Suppressor macrophage treated with lipopolysaccharide for 1 hour (primary cell): ENCODE measurements at regions not wholly inside any gene's neighbourhood (a gene's known extent, or its start where the extent isn't known, plus 50 kb on each side); places are given as distances from the start of the nearest gene placed in this dataset.

Experiments used
- DNase-seq, 3 donors: peaks; one replicate each; pipeline ENCODE4 v3.0.0-alpha.2; 2020 to 2022

- DNase-seq = no peak
Observed at GRCh38 chr18:70489571-70489970, 200.7 kb downstream of the SOCS6 start.

DNA sequence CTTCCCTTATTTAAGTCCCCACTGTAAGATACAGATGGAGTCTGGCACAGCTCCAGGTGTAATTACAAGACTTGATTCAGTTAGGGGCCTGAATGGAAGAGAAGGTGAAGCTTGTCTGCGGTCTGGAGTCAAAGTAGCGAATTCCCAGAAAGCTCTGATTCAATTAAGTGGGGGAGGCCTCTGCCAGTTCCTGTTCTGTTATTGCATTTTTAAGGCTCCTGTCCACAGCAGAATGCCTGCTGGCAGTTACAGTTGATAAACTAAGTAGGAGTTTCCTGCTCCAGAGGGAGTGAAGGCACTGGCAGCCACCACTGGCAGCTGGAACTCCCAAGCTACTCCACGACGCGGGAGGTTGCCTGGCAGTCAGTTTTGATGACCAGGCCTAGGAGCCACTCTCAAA lies 181.1 kb downstream of the SOCS6 start:
- no peak for DNase-seq

- no peak for DNase-seq
Observed at GRCh38 chr18:70468861-70469547, 180.2 kb downstream of the SOCS6 start.

DNA sequence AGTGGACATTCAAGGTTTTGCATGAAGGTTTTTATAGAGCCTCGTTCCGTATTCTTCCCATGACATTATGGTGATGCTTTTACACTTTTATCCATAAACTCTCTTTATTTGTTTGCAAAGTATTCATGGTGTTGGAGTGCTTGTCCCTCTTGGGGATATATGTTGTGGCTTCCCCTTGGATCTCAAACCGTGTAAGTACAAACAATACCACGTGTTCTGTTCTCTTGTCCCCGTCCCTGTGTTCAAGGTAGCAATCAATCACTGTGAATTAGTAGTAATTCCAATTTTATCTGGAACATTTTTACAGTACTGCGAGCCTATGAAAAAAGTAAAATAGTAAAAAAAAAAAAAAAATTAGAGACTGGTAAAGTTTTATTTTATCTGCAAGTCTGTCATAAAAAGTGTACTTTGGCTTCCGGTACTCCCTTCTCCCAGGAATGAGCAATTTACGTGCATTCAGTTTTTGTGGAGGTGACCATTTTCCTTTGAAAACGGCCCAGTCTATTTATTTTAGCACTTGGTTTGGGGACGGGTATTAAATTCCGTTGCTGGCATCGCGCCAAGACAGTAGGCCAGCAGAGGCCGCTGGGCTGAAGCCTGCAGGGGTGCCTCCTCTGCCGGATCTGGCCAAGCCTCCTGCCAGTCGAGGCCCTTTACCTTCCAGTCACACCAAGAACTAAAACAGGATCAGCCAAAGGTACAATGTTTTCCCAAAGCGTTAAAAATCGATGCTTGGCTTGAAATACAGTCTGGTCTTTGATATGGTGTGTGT lies 175.7 kb downstream of the SOCS6 start:
- peak; percentile 81 to 89 (median 84) for DNase-seq

DNA sequence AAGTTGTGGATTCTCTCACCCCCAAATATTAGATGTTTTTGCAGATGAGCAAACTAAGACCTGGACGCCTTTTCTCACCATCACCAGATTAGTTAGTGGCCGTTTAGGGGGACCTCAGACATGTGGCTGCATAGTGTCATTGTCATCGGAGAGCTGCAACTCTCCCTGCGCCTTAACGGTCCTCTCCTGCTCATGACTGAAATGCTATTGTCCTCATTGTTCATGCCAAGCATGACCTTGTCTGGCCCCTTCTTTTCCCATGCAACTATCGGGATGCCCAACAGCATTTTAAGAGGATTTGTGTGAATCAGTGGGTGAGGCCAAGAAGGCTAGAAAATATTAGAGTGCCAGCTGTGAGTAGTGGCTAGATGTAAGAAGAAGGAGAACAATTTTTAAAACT lies 174.2 kb downstream of the SOCS6 start:
- no peak for DNase-seq

- no peak for DNase-seq
Observed at GRCh38 chr18:70462078-70462439, 173.2 kb downstream of the SOCS6 start.

- no peak for DNase-seq
Observed at GRCh38 chr18:70461323-70462077, 172.7 kb downstream of the SOCS6 start.

DNA sequence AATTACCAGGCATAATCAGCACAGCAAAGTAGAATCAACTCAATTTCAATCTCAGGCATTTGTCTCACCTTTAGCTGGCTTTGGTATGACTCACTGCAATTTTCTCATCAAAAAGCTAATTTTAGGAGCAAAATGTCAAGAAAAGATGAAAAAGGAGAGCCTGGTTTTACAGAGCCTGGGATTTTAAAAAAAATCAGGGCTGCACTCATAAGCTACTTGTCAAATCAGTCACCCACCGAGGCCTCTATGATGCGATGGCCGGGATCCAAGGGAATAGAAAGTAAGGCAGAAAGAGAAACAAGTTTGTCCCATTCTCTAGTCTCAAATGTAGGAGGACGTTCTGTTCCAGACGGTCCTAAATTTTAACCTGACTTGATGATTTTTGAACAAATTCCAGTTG lies 170.9 kb downstream of the SOCS6 start:
- DNase-seq = no peak

DNA sequence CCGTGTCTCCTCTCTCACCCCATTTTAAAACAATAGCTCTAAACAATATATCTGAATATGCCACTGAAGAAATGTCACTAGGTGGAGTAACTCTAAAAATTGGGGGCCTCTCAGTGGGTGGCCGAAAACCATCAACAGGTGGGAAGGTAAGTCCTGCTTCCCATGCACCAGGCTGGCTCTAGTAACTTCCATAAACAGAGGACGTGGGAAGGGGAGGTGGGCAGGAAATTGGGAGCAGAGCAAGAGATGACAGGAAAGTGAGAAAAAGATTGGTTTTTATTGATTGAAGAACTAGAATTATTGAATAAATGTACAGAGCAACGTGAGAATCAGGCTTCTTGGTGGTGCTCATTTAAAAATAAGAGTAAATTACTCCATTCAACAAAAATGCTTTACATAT lies 170.4 kb downstream of the SOCS6 start:
- no peak for DNase-seq

DNA sequence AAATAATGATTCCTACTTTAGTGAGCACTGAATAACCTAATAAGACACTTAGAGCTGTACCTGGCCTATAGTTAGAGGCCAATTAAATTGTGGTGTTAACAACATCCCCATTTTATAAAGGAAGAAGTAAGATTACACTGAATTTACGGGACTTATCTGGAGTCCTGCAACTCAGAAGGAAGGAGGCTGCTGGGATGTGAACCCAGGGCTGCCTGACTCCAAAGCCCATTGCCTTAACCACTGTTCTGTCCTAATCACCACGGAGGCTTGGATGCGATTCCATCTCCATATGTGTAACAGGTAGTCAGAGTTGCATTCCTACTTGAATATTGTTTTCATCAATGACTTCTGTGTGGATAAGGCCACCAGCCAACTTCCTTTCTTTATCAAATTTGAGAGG lies 168.9 kb downstream of the SOCS6 start:
- DNase-seq = no peak

- DNase-seq = no peak
Observed at GRCh38 chr18:70457223-70457622, 168.4 kb downstream of the SOCS6 start.

DNA sequence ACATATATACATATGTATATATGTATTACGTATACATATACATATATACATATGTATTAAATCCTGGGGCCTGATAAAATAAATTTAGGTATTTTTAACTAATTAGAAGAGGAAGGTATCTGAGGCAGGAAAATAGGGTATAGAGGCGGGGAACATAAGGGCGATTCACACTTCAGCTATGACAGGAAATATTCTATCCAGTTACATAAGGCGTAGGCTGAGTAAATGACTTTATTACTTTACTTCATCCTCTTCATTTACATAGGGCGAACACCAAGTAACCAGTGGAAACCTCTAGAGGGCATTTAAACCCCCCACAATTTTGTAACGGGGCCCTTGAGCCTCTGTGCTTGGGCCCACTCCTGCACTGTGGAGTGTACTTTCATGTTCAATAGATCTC lies 167.5 kb downstream of the SOCS6 start:
- no peak for DNase-seq

DNA sequence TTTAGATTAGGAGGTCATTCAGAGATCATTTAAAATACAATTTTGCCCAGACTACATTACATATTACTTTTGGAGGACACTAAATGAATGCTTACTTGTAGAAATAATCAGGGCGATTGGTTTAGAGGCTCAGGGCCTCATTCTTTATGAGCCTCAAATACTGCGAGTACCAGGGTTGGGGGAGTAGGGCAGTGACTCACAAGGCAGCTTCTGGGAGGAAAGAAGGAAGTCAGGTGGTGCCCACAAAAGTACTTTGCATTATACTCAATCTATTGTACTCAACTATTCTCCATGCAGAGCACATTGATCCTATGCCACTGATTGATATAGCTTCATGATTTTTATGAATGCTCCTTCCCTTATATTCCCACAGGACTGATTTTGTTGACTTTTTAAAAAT lies 166.9 kb downstream of the SOCS6 start:
- peak in 1 of 3 donors; percentile 17 for DNase-seq

GRCh38 chr18:70454704-70455322 lies 166.0 kb downstream of the SOCS6 start:
- DNase-seq = peak; percentile 74 to 82 (median 78)

DNA sequence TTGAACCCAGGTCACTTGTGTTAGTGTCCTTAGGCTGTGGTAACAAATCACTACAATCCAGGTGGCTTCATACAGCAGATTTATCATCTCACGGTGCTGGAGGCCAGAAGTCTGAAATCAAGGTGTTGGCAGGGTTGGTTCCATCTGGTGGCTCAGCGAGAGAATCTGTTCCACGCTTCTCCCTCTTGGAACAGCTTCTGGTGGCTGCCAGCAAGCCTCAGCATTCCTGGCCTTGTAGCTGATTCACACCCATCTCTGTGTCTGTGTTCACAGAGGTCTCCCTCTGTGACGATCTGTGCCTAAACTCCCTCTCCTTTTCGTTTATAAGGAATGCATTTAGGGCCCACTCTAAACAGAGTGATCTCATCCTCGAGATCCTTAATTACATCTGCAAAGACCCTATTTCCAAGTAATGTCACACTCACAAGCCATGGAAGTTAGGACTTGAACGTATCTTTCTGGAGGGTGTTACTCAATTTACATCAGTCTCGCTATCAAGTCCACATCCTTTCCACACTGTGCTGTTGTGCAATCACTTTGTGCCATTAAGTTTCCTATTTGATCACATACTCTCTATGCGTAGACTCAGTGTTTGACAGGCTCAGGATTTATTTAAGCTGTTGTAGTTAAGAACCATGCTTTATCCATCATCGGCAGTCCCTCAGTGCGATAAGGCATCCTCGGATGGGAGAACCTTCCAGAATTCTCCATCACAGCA lies 164.4 kb downstream of the SOCS6 start:
- DNase-seq = peak in 1 of 3 donors; percentile 15

DNA sequence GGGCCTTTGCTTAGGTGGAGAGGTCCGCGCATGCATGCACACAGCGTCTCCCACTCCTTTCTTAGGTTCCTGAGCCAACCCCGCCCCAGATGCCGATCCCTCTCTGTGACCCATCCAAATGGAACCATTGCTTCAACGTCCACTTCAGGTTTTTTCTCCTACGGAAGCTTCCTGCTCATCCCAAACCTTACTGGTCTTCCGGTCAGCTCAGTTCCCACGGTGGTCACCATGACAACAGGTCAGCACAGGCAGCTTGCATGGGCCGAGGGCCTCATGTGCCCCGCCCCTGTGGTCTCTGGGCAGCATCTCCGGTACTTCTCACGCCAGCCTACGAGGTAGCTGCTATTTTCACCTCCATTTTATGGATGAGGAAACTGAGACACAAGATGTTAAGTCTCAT lies 163.7 kb downstream of the SOCS6 start:
- DNase-seq = no peak

DNA sequence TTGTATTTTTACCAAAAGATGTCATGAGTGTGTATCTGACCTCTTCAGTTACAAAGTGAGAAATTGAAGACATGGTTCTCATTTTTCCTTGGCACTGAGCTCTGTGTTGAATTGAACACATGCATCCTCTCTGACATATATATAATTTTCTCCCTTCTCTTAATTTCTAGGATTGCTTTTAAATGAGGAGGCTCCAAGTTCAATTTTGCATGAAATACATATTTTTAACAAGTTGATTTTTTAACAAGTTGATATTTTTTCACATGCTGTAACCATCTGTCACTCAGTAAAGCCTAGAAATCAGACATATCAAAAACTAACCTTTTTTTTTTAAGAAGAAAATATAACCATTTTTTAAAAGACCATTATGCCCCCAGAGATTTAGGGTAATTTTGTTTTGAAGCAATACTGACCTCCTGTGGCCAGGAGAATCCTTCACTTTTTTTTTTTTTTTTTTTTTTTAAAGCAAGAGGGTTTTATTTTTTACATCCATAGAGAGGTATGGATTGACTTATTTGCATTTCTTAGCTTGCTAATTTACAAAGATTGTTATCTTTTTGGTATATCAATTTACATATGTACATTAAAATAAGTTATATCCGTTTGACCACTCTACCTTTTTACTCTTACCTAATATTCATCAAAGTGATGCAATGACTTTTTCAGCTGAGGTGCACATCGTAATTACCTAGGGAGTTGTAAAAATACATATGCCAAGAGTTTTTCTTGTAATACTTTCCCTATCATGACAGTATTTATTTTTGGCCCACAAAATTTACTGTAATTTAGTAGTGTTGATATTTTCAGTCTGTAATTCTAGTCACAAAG lies 161.8 kb downstream of the SOCS6 start:
- peak in 1 of 3 donors; percentile 16 for DNase-seq

DNA sequence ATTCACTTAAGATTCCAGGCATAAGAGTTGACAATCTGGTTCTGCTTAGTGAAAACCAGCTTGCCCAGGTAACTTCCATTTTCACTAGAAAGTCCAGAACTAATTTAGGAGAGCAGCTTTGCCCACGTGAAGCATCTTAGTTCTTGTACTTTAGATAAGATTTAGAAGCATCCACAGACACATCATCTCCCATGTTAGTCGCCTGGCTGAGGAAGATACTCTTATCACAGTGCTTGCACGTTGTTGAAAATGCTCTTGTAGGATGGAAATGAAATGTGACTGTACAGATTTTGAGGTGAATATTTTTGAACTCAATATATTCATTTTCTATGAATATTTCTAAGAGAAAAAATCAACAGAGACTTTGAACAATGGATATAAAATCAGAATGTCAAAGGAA lies 159.7 kb downstream of the SOCS6 start:
- no peak for DNase-seq

DNA sequence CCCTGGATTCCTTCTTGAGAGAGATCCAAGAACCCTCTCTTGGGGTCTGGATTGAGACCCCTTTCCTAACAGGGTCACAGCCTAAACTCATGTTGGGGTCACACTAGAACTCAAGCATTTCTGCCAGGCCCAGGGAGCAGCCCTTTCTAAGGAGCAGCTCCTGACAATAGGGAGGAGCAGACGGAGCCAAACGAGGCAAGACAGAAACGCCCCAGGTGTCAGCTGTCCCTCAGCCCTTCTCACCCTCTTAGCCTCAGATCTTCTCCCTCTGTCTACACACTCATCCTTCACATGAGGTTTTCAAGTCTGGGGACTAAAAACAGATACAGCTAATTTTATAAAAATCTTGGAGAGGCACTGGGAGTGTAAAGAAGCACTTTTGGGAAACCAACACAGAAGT lies 157.2 kb downstream of the SOCS6 start:
- no peak for DNase-seq

DNA sequence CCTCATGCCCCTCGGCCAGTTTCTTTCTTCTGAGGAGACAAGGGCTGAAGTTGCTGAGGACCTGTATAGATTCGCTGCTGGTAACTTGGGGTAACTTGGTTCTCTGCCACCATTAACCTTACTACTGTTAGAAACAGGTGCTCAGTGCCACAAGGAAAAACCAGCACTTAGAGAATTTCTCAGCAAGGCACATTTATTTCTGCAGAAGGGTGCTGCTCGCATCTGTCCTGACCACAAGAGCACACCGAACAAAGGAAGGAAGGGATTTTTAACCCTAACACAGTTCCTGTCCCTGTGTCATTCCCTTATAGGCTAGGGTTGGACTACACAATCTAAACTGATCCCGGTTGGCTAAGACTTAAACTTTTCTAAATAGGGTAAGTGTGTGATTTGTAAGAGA lies 154.1 kb downstream of the SOCS6 start:
- no peak for DNase-seq

GRCh38 chr18:70432804-70433400 lies 144.1 kb downstream of the SOCS6 start:
- peak in 1 of 3 donors; percentile 32 for DNase-seq
